Tibial artery (tissue), 4 donors: ENCODE measurements at regions not wholly inside any gene's neighbourhood (a gene's known extent, or its start where the extent isn't known, plus 50 kb on each side); places are given as distances from the start of the nearest gene placed in this dataset.

Source experiments
- DNase-seq, 2 donors: peaks; one replicate each; pipeline ENCODE4 v3.0.0-alpha.2; 2019
- H3K27ac ChIP-seq, 2 donors: fragments of 200-600 bp; sonication (generic) in 1 of 2; 1 replicate in 1 of 2; 2 replicates in 1 of 2; pipeline ENCODE4 v1.5.1; 2018 to 2019; ENCODE audit warnings: mild to moderate bottlenecking in 1 of 2
- H3K27me3 ChIP-seq, 2 donors: fragments of 200-600 bp; sonication (generic) in 1 of 2; one replicate each; pipeline versions ENCODE4 v1.5.1 to v1.6.0; 2016 to 2019
- H3K36me3 ChIP-seq, 3 donors: fragments of 200-600 bp; sonication (generic) in 2 of 3; one replicate each; pipeline ENCODE4 v1.5.1; 2016 to 2019; ENCODE audit warnings: mild to moderate bottlenecking in 2 of 3
- H3K4me1 ChIP-seq, 4 donors: fragments of 200-600 bp; sonication (generic) in 2 of 4; 1 replicate in 3 of 4; 2 replicates in 1 of 4; pipeline ENCODE4 v1.5.1; 2016 to 2019
- H3K4me3 ChIP-seq, 2 donors: fragments of 200-600 bp; sonication (generic) in 1 of 2; 1 replicate in 1 of 2; 2 replicates in 1 of 2; pipeline ENCODE4 v1.5.1; 2018 to 2019; ENCODE audit warnings: mild to moderate bottlenecking in 2 of 2
- H3K9me3 ChIP-seq, 3 donors: fragments of 200-600 bp; sonication (generic) in 1 of 3; one replicate each; pipeline ENCODE4 v1.5.1; 2016 to 2019
- intact Hi-C: fragments of 100-400 bp; cut with DNase I; formaldehyde crosslinking; loops from one replicate; pipeline ENCODE4 v1.15.0; 2023; ENCODE audit warnings: low total_unique reads
- TF ChIP-seq, protein P1 (sequence below), 2 experiments: fragments of 200-600 bp in 1 of 2; fragments of 450-650 bp in 1 of 2; IDR thresholded peaks; one replicate each; pipeline ENCODE4 v1.5.1; 2017 to 2019; ENCODE audit warnings: antibody characterized with exemption in 2 of 2, mild to moderate bottlenecking in 1 of 2, moderate library complexity in 1 of 2

DNA sequence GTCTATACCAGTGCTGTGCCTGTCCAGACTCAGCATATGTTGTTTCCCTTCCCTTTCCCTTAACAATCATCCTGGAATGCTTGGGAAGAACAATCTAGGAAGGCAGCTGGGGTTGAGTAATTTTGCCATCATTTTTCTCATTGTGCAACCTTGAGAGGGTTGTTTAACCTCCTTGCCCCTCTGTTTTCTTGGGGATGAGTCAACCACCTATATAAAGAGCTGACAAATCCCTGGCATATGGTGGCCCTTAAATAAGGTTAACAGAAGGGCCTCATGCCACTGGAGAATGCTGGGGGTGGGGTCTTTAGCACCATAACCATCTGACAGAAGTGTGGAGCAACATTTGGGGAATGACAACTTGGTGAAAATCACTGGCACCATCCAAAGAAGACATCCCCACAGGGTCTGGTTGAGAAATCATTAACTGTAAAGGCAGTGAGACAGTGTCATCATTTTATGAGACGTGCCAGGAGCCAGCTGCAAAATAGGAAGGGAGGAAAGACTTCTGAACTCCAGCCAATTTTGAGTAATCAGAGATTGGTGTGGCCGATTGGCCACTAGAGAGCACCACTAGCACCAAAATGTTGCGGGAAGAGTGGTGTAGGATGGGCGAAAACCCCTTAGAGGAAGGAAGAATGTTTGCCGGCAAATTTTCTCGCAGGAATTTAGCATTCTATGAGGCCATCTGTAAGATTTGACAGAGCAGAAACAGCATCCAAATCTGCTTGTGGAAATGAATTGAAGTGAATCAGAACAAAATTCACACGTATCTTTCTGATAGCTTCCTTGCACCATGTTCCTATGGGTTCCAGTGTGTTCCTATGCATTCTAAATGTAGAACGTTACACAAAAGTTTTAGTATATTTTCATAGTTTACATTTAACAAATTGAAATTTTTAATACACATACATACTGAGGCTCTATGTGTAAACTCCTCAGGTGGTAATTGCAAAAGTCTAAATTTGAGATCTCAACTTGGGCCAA, 113.8 kb downstream of the MSX2 start:
- Histone ChIP-seq H3K27me3 (no peaks in the 10 kb centered on the region), H3K36me3 (no peaks in the 10 kb centered on the region), H3K4me3 (no peak overlapping the region), H3K9me3 (no peaks in the 10 kb centered on the region), H3K27ac (no peak overlapping the region), H3K4me1 (no peaks in the 10 kb centered on the region)
- TF ChIP-seq, protein P1, sequence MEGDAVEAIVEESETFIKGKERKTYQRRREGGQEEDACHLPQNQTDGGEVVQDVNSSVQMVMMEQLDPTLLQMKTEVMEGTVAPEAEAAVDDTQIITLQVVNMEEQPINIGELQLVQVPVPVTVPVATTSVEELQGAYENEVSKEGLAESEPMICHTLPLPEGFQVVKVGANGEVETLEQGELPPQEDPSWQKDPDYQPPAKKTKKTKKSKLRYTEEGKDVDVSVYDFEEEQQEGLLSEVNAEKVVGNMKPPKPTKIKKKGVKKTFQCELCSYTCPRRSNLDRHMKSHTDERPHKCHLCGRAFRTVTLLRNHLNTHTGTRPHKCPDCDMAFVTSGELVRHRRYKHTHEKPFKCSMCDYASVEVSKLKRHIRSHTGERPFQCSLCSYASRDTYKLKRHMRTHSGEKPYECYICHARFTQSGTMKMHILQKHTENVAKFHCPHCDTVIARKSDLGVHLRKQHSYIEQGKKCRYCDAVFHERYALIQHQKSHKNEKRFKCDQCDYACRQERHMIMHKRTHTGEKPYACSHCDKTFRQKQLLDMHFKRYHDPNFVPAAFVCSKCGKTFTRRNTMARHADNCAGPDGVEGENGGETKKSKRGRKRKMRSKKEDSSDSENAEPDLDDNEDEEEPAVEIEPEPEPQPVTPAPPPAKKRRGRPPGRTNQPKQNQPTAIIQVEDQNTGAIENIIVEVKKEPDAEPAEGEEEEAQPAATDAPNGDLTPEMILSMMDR (IDR thresholded peaks at IDR 0.05) = no peak
- intact Hi-C loops = no loop called here
- peak in 1 of 2 donors; percentile 21 for DNase-seq

DNA sequence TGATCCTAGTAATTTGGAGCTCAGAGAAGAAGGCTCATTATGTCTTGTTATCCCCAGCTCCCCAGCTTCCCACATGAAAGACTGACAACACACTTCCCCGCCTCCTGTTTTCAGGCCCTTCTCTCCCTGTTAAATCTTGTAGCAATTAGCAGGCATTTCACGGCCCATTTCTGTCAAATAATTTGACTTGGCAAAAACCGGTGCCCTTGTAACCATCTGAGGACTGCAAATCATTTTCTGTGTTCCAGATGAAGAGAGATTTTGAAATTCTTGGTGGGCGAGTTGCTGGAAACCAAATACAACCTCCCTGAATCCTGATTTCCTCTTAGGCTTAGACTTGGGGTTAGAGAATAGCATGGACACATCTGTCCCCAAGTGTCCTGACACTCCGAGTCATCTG, 109.7 kb downstream of the MSX2 start:
- H3K4me1 ChIP-seq = no peaks in the 10 kb centered on the region
- H3K27me3 ChIP-seq = no peaks in the 10 kb centered on the region
- no peaks in the 10 kb centered on the region for H3K36me3 ChIP-seq
- intact Hi-C loops = no loop called here
- no peak overlapping the region for H3K4me3 ChIP-seq
- no peak overlapping the region for H3K27ac ChIP-seq
- no peaks in the 10 kb centered on the region for H3K9me3 ChIP-seq
- no peak for DNase-seq
- TF ChIP-seq, protein P1 (IDR thresholded peaks at IDR 0.05) = no peak

DNA sequence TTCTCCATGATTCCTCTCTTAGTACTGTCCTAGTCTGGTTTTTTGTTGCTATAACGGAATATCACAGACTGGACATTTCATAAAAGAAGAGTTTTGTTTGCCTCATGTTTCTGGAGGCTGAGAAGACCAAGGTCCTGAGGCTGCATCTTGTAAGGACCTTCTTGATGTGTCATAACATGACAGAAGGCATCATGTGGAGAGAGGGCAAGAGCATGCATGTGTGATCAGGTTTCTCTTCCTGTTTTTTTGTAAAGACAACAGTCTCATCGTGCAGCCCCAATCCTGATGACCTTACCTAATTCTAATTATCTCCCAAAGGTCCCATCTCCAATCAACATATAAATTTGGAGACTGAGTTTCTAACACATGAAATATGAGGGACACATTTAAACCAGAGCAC, 108.4 kb downstream of the MSX2 start:
- Histone ChIP-seq H3K9me3 (no peaks in the 10 kb centered on the region), H3K4me3 (no peak overlapping the region), H3K36me3 (no peaks in the 10 kb centered on the region), H3K27ac (no peak overlapping the region), H3K27me3 (no peaks in the 10 kb centered on the region), H3K4me1 (no peaks in the 10 kb centered on the region)
- intact Hi-C loops = no loop called here
- DNase-seq = no peak
- TF ChIP-seq, protein P1 (IDR thresholded peaks at IDR 0.05) = no peak

DNA sequence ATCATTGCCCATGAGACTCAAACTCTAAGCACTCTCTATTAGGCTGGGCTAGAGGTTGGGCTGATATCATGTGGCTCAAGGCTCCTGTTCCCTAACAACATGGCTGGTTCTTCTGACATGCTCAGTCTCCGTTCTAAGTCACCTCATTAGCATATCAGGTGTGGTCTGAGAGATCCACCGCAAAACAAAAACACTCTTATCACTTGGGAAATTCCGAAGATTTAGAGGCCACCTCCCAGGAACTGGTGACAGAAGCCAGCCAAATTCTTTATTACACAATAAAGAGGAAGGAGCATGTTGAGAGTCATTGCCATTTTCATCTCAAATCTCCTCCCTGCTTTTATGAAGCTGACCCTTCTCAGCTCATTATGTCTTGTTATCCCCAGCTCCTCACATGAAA, 107.6 kb downstream of the MSX2 start:
- no peak overlapping the region for H3K27ac ChIP-seq
- TF ChIP-seq, protein P1 (IDR thresholded peaks at IDR 0.05) = no peak
- no peaks in the 10 kb centered on the region for H3K9me3 ChIP-seq
- no peaks in the 10 kb centered on the region for H3K36me3 ChIP-seq
- intact Hi-C loops = no loop called here
- no peak overlapping the region for H3K4me3 ChIP-seq
- H3K4me1 ChIP-seq = no peaks in the 10 kb centered on the region
- no peak for DNase-seq
- H3K27me3 ChIP-seq = no peaks in the 10 kb centered on the region

- no peak overlapping the region for H3K4me3 ChIP-seq
These were observed 106.8 kb downstream of the MSX2 start for GRCh38 chr5:174831031-174831660.

More at GRCh38 chr5:174831031-174831660, 106.8 kb downstream of the MSX2 start:
- TF ChIP-seq, protein P1 (IDR thresholded peaks at IDR 0.05) = no peak
- no peaks in the 10 kb centered on the region for H3K27me3 ChIP-seq
- intact Hi-C loops = no loop called here
- no peaks in the 10 kb centered on the region for H3K9me3 ChIP-seq
- no peaks in the 10 kb centered on the region for H3K4me1 ChIP-seq
- H3K27ac ChIP-seq = no peak overlapping the region
- no peak for DNase-seq
- no peaks in the 10 kb centered on the region for H3K36me3 ChIP-seq
